GM12873 (cell line): ENCODE measurements at regions not wholly inside any gene's neighbourhood (a gene's known extent, or its start where the extent isn't known, plus 50 kb on each side); places are given as distances from the start of the nearest gene placed in this dataset.

ENCODE experiments used
- TF ChIP-seq, protein P1 (sequence below): IDR thresholded peaks from 2 replicates; pipeline ENCODE4 v1.5.1; 2012; ENCODE audit warnings: low read depth, mild to moderate bottlenecking, moderate library complexity, low read length, control low read depth; ENCODE audit not compliant: insufficient read depth; ENCODE audit errors: missing control alignments

DNA sequence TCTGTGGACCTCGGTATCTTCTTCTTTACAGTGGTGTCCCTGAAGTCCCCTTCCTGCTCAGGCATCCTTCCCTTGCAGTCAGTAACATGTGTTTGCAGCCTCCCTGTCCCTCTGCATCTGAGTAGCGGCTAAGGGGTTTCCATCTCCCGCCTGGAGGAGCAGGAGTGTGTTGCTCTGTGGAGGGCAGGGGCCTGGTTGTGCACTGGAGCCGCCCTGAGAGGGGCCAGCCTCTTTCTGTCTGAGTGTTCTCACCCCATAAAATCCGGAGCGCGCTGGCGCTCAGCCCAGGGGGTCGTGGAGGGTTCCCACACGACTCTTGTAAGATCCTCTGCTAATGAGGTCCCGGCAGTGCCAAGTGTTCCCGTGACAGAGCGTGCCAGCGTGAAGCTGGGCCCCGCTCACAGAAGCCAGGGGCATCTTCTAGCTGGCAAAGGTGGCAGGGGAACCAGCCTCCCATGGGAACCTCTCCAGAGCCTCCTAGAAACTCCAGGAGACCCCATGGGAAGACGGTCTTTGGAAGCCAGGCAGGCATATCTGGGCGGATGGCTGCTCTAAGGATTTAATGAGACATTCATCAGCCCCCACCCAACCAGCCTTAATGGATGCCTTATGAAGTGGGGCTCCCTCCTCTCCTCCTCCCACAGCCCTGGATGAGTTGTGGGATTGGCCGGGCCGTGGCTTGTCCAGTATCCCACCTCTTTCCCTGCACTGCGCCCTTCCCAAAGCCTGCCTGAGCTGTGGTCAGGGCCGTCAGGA lies 91.4 kb upstream of the GSE1 start:
- TF ChIP-seq, protein P1, sequence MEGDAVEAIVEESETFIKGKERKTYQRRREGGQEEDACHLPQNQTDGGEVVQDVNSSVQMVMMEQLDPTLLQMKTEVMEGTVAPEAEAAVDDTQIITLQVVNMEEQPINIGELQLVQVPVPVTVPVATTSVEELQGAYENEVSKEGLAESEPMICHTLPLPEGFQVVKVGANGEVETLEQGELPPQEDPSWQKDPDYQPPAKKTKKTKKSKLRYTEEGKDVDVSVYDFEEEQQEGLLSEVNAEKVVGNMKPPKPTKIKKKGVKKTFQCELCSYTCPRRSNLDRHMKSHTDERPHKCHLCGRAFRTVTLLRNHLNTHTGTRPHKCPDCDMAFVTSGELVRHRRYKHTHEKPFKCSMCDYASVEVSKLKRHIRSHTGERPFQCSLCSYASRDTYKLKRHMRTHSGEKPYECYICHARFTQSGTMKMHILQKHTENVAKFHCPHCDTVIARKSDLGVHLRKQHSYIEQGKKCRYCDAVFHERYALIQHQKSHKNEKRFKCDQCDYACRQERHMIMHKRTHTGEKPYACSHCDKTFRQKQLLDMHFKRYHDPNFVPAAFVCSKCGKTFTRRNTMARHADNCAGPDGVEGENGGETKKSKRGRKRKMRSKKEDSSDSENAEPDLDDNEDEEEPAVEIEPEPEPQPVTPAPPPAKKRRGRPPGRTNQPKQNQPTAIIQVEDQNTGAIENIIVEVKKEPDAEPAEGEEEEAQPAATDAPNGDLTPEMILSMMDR: no peak

DNA sequence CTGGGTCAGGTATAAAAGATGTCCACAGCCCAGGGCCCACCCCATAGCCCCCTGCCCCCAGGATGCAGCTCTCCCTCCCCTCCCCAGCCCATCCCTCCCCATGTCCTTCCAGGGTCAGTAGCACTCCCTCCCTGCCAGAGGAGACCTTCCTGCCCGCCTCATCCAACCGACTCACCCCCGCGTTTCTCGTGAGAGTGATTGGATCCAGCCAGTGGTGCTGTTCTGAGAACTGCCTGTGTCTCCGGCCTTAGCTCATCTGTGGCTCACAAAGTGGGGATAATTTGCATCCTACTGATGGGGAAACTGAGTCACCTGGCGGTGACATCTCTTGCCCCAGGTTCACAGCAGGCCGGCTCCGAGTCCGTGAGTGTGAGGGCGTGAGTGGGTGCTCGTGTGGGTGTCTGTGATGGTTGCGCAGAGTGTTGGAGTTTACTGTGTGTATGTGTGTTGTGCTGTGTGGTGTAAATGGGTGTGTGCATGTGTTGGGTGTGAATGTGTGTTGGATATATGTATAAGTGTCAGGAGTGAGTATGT lies 90.7 kb upstream of the GSE1 start:
- TF ChIP-seq, protein P1: no peak

DNA sequence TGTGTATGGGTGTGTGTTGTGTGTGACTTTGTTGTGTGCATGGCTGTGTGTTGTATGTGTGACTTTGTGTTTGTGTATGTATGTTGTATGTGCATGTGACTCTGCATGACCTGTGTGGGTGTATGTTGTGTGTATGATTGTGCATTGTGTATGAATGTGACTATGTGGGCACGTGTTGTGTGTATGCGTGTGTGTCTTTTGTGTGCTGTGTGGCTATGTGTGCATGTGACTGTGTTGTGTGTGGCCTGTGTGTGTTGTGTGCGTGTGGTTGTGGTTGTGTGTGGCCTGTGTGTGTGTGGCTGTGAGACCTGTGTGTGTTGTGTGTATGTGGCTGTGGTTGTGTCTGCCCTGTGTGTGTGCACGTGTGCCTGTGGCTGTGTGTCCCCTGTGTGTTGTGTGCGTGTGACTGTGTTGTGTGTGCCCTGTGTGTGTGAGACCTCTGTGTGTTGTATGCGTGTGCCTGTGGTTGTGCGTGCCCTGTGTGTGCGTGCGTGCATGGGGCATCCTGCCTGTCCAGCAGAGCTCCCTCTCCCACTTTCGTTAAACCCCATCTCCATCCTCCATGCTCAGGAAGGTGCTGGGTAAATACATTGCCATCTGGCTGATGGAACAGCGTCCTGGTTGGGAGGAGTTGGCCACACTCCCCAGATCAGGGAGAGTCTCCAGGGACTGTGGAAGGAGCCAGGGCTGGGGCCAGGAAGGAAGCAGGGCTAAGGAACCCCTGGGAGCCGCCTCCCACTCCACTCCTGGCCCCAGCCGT lies 90.1 kb upstream of the GSE1 start:
- TF ChIP-seq, protein P1: no peak

DNA sequence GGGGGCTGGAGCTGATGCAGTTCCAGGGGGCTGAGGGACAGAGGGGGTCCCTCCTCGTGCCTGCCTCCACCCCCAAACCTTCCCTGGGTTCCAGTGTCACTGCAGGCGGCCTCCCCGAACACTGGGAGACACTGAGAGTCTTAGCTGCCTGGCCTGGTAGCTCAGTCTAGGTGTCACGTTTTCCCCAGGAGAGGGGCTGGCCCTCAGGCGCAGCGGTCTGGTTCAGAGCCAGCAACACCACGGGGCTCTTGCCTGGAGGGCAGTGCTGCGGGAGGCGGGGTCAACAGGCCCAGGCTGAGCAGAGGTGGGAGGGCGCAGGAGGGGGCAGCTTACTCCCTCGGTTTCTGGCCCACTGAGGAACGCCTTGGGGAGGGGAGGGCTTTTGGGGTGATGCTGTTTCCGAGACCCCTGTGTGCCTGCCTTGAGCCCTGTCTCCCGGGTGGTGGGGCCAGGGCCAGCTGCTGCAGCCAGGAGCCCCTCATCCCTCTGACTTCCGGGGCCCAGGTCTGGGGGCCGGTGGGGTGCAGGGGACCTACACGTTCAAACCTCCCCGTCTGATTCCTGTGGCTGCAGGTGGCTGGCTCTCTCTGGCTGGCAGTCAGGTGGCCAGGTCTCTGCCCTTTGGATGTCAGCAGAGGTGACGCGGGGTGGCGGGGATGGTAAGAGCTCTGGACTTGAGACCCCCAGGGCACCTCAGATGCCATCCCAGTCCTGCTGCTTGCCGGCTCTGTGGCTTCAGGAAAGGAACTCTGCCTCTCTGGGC lies 89.3 kb upstream of the GSE1 start:
- TF ChIP-seq, protein P1: no peak

DNA sequence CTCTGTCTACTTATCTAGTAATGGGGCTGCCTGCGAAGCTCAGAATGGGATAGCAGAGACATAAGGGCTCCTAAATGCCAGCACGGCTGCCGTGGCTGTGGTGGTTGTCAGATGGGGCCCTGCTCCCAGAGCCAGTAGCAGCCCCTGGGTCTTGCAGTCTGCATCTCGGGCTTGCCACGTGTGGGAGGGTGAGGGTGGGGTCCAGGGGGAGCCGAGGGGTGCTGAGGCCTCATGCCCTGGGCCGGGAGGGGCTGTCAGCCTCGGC lies 88.8 kb upstream of the GSE1 start:
- TF ChIP-seq, protein P1: no peak

DNA sequence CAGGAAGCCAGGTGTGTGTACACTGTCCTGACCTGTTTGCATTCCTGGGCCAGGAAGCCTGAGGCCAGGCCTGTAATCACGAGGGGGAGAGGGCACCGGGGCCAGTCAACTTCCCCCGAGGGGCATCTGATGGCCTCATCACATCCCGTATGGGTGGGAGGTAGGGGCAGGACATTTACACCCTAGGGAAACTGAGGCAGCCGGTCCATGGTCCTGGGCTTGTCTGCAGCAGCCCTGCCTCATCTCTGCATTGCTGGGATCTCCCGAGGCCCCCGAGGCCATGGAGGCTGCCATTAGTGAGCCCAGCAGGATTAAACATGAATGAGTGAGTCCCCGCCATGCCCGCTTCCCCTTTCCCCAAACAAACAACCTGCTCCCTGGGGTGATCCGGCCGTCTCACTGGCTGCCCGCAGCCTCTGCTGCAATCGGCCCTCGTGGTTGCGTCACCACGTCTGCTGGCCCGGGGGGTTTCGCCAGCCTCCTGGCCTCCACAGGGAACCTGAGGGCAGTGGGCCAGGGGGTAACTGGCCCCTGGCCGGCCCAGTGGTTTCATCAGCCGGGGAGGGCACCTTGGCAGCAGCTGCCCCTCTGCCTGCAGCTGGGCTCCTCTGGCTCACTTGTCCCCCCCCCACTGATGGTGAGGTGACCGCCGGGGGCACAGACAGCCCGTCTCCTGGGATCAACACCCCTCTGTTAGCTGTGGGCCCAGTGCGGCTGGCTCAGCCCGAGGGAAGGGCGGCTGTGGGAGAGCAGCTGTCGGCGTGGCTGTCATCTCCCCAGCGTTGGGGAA lies 88.3 kb upstream of the GSE1 start:
- TF ChIP-seq, protein P1: no peak
